HCT116 (cell line): ENCODE measurements at regions not wholly inside any gene's neighbourhood (a gene's known extent, or its start where the extent isn't known, plus 50 kb on each side); places are given as distances from the start of the nearest gene placed in this dataset.

ENCODE experiments used
- ATAC-seq: fragments of 200-7000 bp; cut with Tn5 transposase; 2 replicates; pipeline ENCODE4 v1.9.1; 2020; ENCODE audit warnings: mild to moderate bottlenecking, moderate library complexity
- BruUV-seq: library from RNA; stranded (reverse); fragments of 400-500 nt; replicated peaks from 2 replicates; lab custom pipeline; 2021; lab: Mats Ljungman, UMichigan
- CTCF ChIA-PET: fragments of 300-600 bp; sonication (Branson Sonifier 250); formaldehyde crosslinking; loops from one replicate; lab custom pipeline; 2021; ENCODE audit warnings: antibody characterized with exemption; lab: Charles Lee
- POLR2A ChIA-PET: fragments of 300-600, 350-600 bp; sonication (Branson Sonifier 250); formaldehyde crosslinking; loops from one replicate; lab custom pipeline; 2021; ENCODE audit warnings: antibody characterized with exemption; lab: Charles Lee
- RAD21 ChIA-PET, 2 experiments: fragments of 300-600 bp; sonication (Branson Sonifier 250); formaldehyde crosslinking; loops; one replicate each; lab custom pipeline; 2023; ENCODE audit warnings: low total read pairs in 2 of 2; ENCODE audit not compliant: uncharacterized antibody in 2 of 2, unreplicated experiment in 2 of 2, low non-redundant PET in 1 of 2; lab: Charles Lee
- DNase-seq: peaks from one replicate; pipeline ENCODE4 v3.0.0-alpha.2; 2010; ENCODE audit warnings: low read depth, low spot score
- H2AFZ ChIP-seq: fragments of 200-600 bp; shearing (Covaris generic), sonication (generic); 2 replicates; pipeline ENCODE4 v1.6.1; 2017; ENCODE audit warnings: low read depth, mixed run types, mixed read lengths, antibody characterized with exemption, low read length; ENCODE audit not compliant: poor library complexity, severe bottlenecking
- H3K27ac ChIP-seq: 2 replicates; pipeline ENCODE4 v1.5.1; 2012; ENCODE audit warnings: low read depth, low read length
- H3K27me3 ChIP-seq: fragments of 200-600 bp; sonication (generic); 2 replicates; pipeline ENCODE4 v1.6.1; 2016; ENCODE audit warnings: mixed run types, low read length, mixed read lengths; ENCODE audit not compliant: insufficient read depth
- H3K36me3 ChIP-seq, 2 experiments: fragments of 200-500 bp in 1 of 2; fragments of 200-600 bp in 1 of 2; sonication (Bioruptor generic) in 1 of 2; sonication (generic) in 1 of 2; 2 replicates each; pipeline versions ENCODE4 v1.5.1 to v1.6.1; 2014 to 2016; ENCODE audit warnings: low read length in 2 of 2, inconsistent platforms in 1 of 2, mixed read lengths in 1 of 2, mixed run types in 1 of 2; ENCODE audit not compliant: insufficient read depth in 2 of 2, control insufficient read depth in 1 of 2
- H3K4me1 ChIP-seq, 2 experiments: fragments of 200-600 bp in 1 of 2; sonication (generic) in 1 of 2; 2 replicates each; pipeline versions ENCODE4 v1.5.1 to v1.6.1; 2012 to 2017; ENCODE audit warnings: low read length in 2 of 2, inconsistent platforms in 1 of 2, mild to moderate bottlenecking in 1 of 2, mixed read lengths in 1 of 2, mixed run types in 1 of 2, moderate library complexity in 1 of 2; ENCODE audit not compliant: insufficient read depth in 2 of 2, control insufficient read depth in 1 of 2
- H3K4me2 ChIP-seq: fragments of 200-600 bp; sonication (generic); 2 replicates; pipeline ENCODE4 v1.6.1; 2017; ENCODE audit warnings: mixed run types, low read length, mixed read lengths
- H3K4me3 ChIP-seq, 2 experiments: fragments of 200-600 bp in 1 of 2; sonication (generic) in 1 of 2; replicated peaks in 1 of 2; 2 replicates each; pipeline ENCODE4 v1.5.1; 2011 to 2016; ENCODE audit warnings: low read length in 2 of 2, control low read depth in 1 of 2, low read depth in 1 of 2, mild to moderate bottlenecking in 1 of 2, mixed read lengths in 1 of 2, mixed run types in 1 of 2
- H3K79me2 ChIP-seq: fragments of 200-600 bp; sonication (generic); 2 replicates; pipeline ENCODE4 v1.6.1; 2017; ENCODE audit warnings: mild to moderate bottlenecking, mixed run types, low read length, moderate library complexity, mixed read lengths; ENCODE audit not compliant: insufficient read depth
- H3K9ac ChIP-seq: fragments of 200-600 bp; sonication (generic); 2 replicates; pipeline ENCODE4 v1.6.1; 2016; ENCODE audit warnings: low read length, mixed read lengths
- H3K9me2 ChIP-seq: fragments of 200-600 bp; sonication (generic), shearing (Covaris generic); 2 replicates; pipeline ENCODE4 v1.6.1; 2017; ENCODE audit warnings: mixed run types, mild to moderate bottlenecking, moderate library complexity; ENCODE audit not compliant: insufficient read depth
- H3K9me3 ChIP-seq, 2 experiments: fragments of 200-500 bp in 1 of 2; fragments of 200-600 bp in 1 of 2; sonication (Bioruptor generic) in 1 of 2; sonication (generic) in 1 of 2; 2 replicates each; pipeline ENCODE4 v1.6.1; 2014 to 2017; ENCODE audit warnings: low read length in 2 of 2, mixed read lengths in 2 of 2, inconsistent platforms in 1 of 2, low read depth in 1 of 2, mild to moderate bottlenecking in 1 of 2, mixed run types in 1 of 2, moderate library complexity in 1 of 2; ENCODE audit not compliant: control insufficient read depth in 1 of 2, insufficient read depth in 1 of 2
- H4K20me1 ChIP-seq: fragments of 200-600 bp; sonication (generic), shearing (Covaris generic); 2 replicates; pipeline ENCODE4 v1.6.1; 2017; ENCODE audit warnings: mixed run types, mild to moderate bottlenecking, moderate library complexity; ENCODE audit not compliant: insufficient read depth
- ELF1 ChIP-seq: IDR thresholded peaks from 2 replicates; pipeline ENCODE4 v1.6.1; 2012; ENCODE audit warnings: low read depth, borderline replicate concordance
- EZH2phosphoT487 ChIP-seq: fragments of 200-600 bp; IDR thresholded peaks from 2 replicates; pipeline ENCODE4 v1.6.1; 2018; ENCODE audit warnings: antibody characterized with exemption, borderline replicate concordance
- POLR2AphosphoS5 ChIP-seq: IDR thresholded peaks from 2 replicates; pipeline ENCODE4 v1.6.1; 2011; ENCODE audit warnings: mild to moderate bottlenecking, low read depth, low read length, moderate library complexity
- SP1 ChIP-seq: IDR thresholded peaks from 2 replicates; pipeline ENCODE4 v1.6.1; 2012; ENCODE audit warnings: low read depth
- TCF7L2 ChIP-seq: IDR thresholded peaks from 2 replicates; pipeline ENCODE4 v1.7.0; 2011; ENCODE audit warnings: borderline replicate concordance, inconsistent platforms; ENCODE audit not compliant: insufficient read depth, insufficient read length; ENCODE audit errors: extremely low read depth
- YY1 ChIP-seq: IDR thresholded peaks from 2 replicates; pipeline ENCODE4 v1.6.1; 2011; ENCODE audit warnings: low read length, low read depth, moderate library complexity, mild to moderate bottlenecking; ENCODE audit not compliant: insufficient replicate concordance; ENCODE audit errors: extremely low read depth
- ZFX ChIP-seq: fragments of 450-650 bp; IDR thresholded peaks from 2 replicates; pipeline ENCODE4 v1.6.1; 2017
- ZNF274 ChIP-seq: fragments of 200-500 bp; sonication (Bioruptor generic); IDR thresholded peaks from 2 replicates; pipeline ENCODE4 v1.6.1; 2014; ENCODE audit warnings: mild to moderate bottlenecking, low read depth, low read length, inconsistent platforms
- intact Hi-C: fragments of 100-400 bp; cut with micrococcal nuclease; formaldehyde crosslinking; loops from 2 replicates; pipeline ENCODE4 v1.10.0; 2022
- TF ChIP-seq, protein P1 (sequence below): IDR thresholded peaks from 2 replicates; pipeline ENCODE4 v1.6.1; 2012; ENCODE audit warnings: low read depth

DNA sequence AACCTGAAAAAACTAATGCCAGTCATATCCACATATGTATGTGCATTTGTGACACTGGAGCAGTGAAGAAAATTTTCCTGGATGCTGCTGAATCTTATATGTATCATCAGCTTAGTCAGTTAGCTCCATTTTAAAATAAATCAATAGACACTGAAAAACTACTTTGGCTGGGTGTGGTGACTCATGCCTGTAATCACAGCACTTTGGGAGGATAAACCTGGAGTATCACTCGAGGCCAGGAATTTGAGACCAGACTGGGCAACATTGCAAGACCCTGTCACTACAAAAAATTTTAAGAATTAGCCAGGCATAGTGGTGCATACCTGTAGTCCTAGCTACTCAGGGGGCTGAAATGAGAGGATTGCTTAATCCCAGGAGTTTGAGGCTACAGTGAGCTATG lies 511.0 kb upstream of the TLE4 start:
- Histone ChIP-seq H3K9me3 (no peaks in the 10 kb centered on the region), H3K4me1 (no peaks in the 10 kb centered on the region; a peak in 1 of 4 replicates), H2AFZ (no peak overlapping the region), H4K20me1 (no peaks in the 10 kb centered on the region), H3K9me2 (no peaks in the 10 kb centered on the region), H3K27me3 (no peaks in the 10 kb centered on the region), H3K36me3 (no peaks in the 10 kb centered on the region), H3K4me2 (no peak overlapping the region), H3K9ac (no peak overlapping the region), H3K27ac (no peak overlapping the region), H3K4me3 (no peak overlapping the region), H3K79me2 (no peaks in the 10 kb centered on the region)
- CTCF ChIA-PET: no interaction called here
- no TSS peak for BruUV-seq
- TF ChIP-seq SP1 (no peak), ZFX (no peak), EZH2phosphoT487 (no peak), TCF7L2 (no peak), ELF1 (no peak), POLR2AphosphoS5 (no peak), ZNF274 (no peak), YY1 (no peak)
- TF ChIP-seq, protein P1, sequence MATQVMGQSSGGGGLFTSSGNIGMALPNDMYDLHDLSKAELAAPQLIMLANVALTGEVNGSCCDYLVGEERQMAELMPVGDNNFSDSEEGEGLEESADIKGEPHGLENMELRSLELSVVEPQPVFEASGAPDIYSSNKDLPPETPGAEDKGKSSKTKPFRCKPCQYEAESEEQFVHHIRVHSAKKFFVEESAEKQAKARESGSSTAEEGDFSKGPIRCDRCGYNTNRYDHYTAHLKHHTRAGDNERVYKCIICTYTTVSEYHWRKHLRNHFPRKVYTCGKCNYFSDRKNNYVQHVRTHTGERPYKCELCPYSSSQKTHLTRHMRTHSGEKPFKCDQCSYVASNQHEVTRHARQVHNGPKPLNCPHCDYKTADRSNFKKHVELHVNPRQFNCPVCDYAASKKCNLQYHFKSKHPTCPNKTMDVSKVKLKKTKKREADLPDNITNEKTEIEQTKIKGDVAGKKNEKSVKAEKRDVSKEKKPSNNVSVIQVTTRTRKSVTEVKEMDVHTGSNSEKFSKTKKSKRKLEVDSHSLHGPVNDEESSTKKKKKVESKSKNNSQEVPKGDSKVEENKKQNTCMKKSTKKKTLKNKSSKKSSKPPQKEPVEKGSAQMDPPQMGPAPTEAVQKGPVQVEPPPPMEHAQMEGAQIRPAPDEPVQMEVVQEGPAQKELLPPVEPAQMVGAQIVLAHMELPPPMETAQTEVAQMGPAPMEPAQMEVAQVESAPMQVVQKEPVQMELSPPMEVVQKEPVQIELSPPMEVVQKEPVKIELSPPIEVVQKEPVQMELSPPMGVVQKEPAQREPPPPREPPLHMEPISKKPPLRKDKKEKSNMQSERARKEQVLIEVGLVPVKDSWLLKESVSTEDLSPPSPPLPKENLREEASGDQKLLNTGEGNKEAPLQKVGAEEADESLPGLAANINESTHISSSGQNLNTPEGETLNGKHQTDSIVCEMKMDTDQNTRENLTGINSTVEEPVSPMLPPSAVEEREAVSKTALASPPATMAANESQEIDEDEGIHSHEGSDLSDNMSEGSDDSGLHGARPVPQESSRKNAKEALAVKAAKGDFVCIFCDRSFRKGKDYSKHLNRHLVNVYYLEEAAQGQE: no peak
- POLR2A ChIA-PET: no interaction called here
- RAD21 ChIA-PET: no interaction called here
- DNase-seq (no peak), ATAC-seq (no peak)
- intact Hi-C loops: no loop called here
